GM21825 (cell line): ENCODE measurements at regions not wholly inside any gene's neighbourhood (a gene's known extent, or its start where the extent isn't known, plus 50 kb on each side); places are given as distances from the start of the nearest gene placed in this dataset.
"Not testable (repeated sequence)": the region's sequence is repeated elsewhere in the genome, so short reads cannot be mapped to it uniquely, and the experiment has no call there.

Source experiments
- ATAC-seq: cut with Tn5 transposase; IDR thresholded peaks from one replicate; pipeline ENCODE4 v1.9.1; 2021; ENCODE audit warnings: mild to moderate bottlenecking, moderate library complexity; ENCODE audit not compliant: unreplicated experiment

DNA sequence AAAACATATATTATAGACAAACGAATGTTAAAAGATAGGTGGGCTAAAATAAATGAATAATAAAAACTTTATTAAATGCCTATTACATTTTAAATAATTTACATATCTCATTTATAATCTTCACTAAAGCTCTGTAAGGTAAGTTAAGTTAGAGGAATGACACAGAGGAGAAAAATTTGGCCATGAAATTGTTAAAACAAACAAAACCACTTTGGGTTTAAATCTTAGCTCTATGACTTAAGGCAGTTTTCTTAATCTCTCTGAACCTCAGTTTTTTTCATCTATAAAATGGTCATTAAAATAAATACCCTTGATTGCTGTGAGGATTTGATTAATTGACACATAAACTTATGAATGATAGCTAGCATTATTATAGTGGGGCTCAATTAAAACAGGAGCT is 404.8 kb upstream of the ATP11B start:
- ATAC-seq = no peak

DNA sequence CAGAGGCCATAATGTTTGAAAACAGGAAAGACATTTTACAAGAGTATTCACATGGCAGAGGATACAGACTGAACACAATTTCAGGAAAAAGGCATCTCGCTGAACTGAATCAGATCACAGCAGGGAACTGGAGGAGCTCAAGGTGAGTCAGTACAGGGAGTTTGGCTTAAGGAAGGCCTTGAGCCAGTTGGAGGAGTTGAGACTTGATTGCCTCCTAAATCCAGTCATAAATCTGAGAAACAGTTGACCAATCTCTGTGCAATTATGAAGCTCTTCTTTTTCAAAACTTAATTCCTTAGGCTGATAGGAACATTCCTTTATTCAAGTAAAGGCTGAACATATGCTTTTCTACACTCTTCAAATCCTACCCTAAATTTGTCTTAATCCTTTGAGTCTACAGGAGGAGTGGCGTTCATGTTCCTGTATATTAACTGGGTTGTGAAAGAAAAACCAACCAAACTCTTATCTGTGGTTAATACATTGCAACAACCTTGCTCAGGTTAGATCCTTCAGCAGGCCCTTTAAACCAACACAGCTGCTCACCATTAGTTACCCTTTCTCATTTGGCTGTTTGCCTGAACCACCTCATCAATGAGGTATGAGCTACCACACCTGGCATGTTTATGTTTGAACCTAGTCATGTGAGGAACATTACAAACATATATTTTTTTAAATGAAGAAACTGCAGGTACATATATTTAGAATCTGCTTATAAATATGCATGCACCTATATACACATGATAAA is 404.1 kb upstream of the ATP11B start:
- ATAC-seq = no peak

DNA sequence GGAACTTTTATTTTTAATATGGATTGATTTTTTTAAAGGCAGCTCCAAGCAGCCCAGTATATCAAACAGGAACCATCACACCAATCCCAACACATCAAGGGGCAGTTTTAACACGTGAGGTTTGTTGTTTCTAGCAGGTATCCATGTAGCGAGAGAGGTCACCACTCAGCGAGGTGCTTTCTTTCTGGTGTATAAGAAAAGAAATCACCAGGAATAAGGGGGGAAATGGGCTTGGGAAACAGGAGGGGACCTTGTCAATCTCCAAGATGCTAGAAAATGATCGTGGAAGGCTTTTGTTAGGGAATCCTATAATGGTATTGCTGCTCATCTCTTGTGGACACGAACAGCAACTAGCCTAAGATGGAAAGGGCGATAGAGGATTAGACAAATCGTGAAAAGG is 402.9 kb upstream of the ATP11B start:
- no peak for ATAC-seq

DNA sequence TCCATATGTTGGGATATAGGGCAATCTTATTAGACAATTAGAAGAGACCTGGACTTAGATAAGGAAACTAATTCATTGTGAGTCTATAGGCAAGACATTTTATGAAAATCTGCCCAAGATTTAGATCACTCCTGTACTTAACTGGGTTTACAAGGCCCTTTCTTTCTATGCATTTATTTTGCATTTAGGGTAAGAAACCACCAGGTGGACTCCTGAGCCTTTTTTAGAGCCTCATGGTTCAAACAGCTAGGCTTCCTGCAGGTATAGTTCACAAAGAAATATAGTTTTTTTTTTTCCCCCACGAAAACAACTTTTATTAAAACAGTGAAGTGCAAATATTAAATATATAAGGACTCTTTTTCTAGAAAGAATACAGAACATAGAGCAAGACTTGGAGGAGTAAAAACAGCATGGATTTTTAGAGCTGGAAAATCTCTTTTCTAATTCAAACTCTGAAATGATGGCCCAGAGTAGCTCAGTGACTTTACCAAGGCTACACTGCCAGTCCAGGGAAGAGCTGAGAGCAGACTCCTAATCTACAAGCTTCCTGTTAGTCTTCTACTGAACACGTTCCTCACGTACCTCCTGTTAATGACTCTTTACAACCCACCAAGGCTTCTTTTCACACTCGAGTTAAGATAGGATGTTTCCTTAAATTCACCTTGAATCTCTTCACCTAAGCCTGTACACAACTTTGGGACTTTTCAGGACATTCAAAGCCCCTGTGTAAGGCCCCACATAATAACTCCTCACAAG is 400.9 kb upstream of the ATP11B start:
- no peak for ATAC-seq

DNA sequence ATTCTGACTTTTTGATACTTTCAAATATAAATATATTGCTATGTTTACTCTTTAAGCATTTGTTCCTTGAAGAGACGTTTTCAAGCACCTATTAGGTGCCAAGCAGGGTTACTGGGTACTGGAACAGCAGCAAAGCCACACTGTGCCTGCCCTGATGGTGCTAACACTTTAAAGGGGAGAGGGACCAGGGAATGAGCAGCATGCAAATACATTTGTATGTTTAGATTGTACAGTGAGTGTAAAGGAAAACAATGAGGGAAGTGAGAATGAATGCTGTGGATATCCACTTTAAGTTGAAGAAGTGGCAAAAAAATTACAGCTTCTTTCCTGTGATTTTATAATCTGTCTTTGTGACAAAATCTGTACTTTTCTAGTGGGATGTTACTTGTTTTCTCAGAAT is 400.2 kb upstream of the ATP11B start:
- no peak for ATAC-seq

DNA sequence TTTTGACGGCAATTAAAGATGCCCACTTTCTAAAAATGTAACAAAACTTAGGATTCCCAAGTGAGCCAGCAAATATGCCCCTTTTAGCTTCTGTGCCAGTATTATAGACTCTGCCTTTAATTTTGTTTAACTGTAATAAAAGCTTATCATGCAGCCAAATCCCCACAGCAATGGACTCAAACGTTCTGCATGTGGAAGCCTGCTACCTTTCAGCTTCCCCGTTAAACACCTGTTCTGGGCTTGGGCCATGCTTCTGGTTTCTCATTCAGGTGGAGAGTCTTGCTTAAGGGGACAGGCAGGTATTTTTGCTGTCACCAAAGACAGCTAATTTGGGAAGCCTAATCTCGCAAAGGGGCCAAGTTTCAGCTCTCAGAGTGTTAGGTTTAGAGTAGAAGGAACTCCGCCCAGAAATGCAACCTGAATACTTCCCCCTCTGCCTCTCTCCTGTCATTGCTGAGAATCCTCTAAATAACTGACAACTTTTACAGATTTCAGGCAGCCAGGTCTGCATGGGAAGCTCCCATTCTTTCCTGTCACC is 399.4 kb upstream of the ATP11B start:
- no peak for ATAC-seq

DNA sequence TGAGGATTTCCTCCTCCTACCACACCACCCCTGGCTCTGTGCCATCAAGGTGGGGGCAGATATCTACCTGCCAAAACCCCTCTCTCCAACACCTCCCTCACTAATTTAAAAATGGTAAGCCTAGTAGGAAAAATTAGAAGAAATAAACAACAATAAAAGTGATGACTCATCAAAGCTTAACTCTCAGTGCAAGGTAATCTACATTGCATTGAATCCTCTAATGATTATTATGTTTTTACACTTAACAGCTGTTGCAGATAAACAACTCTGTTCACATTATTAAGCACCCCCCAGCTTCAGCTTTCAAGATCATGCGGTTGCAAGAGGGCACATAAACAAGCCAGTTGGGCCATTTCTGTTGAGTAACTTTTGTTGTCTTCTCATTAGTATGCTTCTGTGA is 396.1 kb upstream of the ATP11B start:
- ATAC-seq = no peak

DNA sequence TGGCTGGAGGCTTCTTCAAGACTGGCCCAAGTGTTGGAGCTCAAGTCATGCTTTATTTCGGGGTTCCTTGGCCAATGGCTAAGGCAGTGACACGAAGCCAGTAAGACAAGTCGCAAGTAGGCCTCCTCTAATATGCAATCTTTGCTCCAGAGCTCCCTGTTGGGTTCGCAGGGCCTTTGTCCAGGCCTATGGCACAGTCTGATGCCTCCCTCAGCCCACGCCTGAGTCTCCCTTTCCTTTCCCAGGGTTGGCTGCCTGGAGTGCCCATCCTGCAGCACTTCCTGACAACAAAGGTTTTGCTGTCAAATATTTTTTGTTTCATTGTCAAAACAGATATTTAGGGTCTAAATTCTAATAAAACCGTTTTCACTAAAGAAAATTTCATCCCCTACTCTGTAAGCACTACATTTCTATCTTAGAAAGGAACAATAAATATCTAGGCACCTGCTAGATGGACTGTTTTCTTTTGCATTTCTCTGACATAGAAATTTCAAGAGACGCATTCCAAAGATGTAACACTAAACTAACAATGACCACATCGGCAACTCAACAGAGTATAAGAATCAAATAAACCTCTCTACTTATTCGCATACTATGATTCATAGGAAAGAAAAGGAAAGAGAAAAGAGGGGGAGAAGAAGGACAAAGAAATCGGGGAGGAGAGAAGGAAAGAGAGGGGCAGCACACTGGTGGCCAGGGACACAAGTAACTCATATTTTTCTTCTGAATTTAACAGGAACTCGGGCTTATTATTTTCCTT is 393.1 kb upstream of the ATP11B start:
- no peak for ATAC-seq

DNA sequence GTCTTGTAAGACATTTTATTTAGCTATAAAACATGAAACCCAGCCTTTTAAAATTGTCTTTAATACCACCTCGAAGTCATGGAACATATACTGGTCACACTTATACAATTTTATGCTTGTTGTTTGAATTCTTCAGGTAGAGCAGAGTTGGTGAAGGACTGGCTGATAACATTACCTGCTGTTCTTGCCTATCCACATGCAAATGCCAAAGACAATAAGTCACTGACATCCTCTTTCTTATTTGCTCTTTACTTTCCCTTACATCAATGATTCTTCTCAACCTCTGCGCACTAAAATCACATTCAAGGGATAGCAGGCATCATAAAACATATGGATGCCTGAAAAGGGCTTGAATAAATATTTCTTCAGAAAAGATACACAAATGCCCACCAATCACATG is 392.5 kb upstream of the ATP11B start:
- ATAC-seq = no peak

DNA sequence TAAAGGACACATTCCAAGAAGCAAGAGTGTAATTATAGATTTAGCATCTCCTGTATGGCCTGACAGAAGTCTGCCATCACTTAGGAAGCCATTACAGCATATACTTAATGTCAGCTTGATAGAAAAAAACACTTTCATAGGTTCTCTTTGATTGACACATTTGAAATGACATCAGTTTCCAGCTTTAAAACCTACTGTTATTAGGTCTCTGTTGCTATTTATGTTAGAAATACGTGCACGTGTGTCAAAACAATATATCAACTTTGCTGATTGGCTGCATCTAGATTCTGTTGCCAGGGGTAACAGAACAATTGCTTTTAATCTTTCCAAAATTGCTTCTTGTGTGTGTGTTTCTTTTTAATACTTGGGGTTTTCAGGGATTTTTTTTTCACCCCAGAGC is 389.3 kb upstream of the ATP11B start:
- no peak for ATAC-seq

DNA sequence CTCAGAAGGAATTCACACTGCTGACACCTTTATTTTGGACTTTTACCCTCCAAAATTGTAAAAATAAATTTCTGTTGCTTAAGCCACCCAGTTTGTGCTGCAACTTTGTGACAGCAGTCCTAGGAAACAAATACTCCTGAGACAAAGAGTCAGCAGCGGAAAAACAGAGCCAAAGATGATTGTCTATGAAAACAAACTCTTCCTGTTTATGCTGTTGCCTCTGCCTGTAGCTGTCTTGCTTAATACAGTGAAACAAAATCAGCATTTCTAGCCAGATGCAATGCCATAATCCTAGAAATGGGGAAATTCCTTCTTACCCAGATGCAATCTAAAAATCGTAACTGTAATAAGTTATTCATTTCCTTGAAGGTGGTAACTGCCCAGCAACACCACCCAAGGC is 387.5 kb upstream of the ATP11B start:
- no peak for ATAC-seq

DNA sequence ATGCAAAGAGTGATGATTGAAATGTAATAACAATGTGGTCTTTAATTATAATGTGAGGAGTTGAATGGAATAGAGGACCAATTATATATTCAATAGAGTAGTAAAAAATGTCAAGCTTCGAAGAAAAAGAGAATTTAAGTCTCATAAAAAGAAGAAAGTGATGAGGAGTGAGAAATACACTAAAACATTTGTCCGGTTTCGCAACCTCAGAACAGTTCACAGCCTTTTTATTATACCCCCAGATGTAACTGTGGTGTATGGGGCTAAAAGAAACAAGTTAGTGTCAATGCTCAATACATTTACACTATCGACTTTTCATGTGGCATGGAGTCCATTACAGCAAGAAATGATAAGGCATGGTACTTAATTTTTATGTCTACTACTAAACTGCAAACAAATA is 386.5 kb upstream of the ATP11B start:
- ATAC-seq = no peak

DNA sequence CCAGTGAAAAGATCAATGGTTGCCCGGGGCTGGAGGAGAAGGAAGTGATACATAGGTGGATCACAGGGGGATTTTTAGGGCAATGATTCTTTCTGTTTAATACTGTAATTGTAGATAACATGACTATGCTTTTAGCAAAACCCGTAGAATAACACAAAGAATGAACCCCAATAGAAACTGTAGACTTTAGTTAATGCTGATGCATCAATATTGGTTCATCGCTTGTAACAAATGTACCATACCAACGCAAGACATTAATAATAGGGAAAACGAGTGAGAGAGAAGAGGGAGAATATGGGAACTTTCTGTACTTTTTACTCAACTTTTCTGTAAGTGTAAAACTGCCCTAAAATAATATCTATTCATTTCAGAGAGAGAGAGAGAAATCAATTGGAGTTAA is 383.3 kb upstream of the ATP11B start:
- no peak for ATAC-seq

DNA sequence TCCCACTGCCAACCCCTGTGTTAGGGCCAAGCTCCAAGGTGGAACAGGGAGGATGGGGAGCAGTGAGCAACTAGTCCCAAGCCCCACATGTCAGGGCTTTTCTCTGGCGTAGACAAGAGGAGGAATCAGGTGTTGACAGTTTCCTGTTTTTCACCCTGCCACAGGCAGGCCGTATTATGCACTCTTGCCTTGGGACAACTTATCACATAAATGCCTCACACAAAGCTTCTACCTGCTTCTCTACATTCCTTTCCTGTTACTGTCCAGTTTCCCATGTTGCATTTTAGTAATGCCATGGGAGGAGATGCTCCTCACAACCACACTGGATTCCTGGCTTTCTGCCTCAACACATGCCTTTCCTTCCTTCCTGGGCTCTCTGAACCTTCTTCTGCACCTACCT is 381.2 kb upstream of the ATP11B start:
- no peak for ATAC-seq

DNA sequence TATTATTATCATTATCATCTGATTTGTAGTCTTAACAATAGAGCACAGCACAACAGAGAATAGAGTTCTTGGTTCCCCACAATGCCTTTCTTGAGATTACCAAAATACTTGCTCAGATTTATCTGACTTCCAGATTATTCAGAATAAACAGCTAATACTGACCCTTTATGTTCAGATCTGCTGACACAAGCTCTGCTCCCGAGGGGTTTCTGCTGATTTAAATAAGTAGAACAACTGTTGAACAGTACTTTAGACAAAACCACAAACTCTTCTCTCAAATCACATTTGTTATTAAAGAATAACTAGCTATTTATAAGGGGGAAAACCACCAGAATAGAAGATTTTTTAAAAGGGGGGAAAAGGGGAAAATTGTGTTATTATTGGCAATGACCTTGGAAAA is 380.2 kb upstream of the ATP11B start:
- ATAC-seq = no peak

DNA sequence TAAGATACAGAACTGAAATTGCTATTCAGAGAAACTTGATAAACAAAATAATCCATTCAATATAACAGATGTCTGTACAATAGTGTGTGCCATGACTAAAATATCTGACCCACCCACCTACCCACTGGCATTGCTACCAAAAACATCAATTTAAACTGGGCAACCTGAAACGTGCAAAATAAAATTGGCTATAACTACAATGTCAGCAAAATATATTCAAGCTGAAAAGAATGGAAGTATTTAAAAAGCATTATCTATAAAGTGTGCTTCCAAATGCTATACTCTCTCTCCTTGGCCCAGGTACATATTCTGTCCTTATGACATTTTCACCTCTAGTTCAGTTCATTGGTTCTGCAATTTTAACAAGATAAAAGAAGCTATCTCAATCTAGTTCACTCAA is 379.6 kb upstream of the ATP11B start:
- no peak for ATAC-seq

DNA sequence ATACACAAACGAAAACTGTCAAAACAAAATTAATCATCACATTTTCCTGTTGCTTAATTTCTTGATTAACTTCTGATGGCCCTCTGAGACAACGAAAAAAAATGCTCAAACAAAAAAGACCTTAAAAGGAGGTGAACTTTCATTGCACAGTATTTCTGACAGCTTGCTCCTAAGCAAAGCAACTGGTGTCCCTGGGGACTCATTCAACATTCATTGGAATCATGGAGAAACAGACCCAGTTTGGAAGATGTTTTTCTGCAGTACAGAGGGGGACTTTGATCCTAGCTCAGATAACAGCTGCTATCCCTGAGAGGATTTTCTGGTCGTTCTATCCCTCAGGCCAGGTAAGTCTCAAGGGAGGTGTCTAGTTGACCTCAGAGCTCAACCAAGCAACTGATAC is 378.7 kb upstream of the ATP11B start:
- no peak for ATAC-seq

DNA sequence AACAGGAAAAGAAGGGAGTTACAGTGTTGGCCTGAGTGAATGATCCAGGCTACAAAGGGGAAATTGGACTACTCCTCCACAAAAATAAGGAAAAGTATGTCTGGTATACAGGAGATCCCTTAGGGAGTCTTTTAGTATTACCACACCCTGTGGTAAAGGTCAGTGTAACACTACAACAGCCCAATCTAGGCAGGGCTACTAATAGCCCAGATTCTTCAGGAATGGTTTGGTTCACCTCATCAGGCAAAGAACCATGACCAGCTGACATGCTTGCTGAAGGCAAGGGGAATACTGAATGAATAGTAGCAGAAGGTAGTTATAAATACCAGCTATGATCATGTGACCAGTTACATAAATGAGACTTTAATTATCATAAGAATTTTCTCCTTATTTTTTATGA is 372.6 kb upstream of the ATP11B start:
- no peak for ATAC-seq

DNA sequence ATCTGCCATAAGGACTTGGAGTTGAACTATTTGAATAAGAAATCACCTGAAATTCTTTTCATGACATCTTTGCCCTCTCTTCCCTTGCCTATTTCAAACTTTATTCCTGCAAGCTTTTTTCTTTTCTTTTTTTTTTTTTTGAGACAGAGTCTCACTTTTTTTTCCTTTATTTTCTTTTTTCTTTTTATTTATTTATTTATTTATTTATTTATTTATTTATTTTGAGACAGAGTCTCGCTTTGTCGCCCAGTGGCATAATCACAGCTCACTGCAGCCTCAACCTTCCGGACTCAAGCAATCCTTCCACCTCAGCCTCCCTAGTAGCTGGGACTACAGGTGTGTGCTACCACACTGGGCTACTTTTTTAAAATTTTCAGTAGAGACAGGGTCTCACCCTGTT is 369.3 kb upstream of the ATP11B start:
- ATAC-seq = no peak

DNA sequence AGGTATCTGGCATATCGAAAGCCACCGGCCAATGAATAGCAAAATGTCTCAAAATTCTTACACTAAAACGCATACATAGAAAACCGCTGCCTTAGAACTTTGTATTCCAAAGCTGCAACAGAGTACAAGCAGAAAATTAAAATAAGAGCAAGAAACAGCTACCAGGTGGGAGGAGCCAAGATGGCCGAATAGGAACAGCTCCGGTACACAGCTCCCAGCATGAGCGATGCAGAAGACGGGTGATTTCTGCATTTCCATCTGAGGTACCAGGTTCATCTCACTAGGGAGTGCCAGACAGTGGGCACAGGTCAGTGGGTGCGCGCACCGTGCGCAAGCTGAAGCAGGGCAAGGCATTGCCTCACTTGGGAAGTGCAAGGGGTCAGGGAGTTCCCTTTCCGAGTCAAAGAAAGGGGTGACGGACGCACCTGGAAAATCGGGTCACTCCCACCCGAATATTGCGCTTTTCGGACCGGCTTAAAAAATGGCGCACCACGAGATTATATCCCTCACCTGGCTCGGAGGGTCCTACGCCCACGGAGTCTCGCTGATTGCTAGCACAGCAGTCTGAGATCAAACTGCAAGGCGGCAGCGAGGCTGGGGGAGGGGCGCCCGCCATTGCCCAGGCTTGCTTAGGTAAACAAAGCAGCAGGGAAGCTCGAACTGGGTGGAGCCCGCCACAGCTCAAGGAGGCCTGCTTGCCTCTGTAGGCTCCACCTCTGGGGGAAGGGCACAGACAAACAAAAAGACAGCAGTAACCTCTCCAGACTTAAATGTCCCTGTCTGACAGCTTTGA is 367.2 kb upstream of the ATP11B start:
- ATAC-seq = not testable (repeated sequence)

DNA sequence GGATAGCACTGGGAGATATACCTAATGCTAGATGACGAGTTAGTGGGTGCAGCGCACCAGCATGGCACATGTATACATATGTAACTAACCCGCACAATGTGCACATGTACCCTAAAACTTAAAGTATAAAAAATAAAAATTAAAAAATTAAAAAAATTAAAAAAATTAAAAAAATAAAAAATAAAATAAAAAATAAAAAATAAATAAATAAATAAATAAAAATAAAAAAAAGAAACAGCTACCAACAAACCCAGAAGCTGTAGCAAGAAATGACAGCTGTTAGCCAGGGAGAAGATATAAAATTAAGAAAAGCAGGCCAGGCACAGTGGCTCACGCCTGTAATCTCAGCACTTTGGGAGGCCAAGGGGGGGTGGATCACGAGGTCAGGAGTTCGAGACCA is 361.3 kb upstream of the ATP11B start:
- ATAC-seq = not testable (repeated sequence)
